ENCODE measurements at regions not wholly inside any gene's neighbourhood (a gene's known extent, or its start where the extent isn't known, plus 50 kb on each side); places are given as distances from the start of the nearest gene placed in this dataset.

GRCh38 chr18:78399992-78400503 is 579.6 kb upstream of the SALL3 start:
- DNase-seq = no peak

- DNase-seq = no peak
Observed at GRCh38 chr18:78402440-78402839, 577.2 kb upstream of the SALL3 start.

GRCh38 chr18:78402966-78403365 is 576.7 kb upstream of the SALL3 start:
- DNase-seq = no peak

GRCh38 chr18:78403371-78403770 is 576.2 kb upstream of the SALL3 start:
- DNase-seq = no peak

- no peak for DNase-seq
Observed at GRCh38 chr18:78405763-78406162, 573.9 kb upstream of the SALL3 start.

GRCh38 chr18:78406743-78407465 is 572.7 kb upstream of the SALL3 start:
- no peak for DNase-seq

- no peak for DNase-seq
Observed at GRCh38 chr18:78407466-78407844, 572.2 kb upstream of the SALL3 start.

- no peak for DNase-seq
Observed at GRCh38 chr18:78408623-78409022, 571.0 kb upstream of the SALL3 start.

- no peak for DNase-seq
Observed at GRCh38 chr18:78410094-78410786, 569.4 kb upstream of the SALL3 start.

GRCh38 chr18:78411539-78411938 is 568.1 kb upstream of the SALL3 start:
- DNase-seq = no peak

GRCh38 chr18:78414302-78414701 is 565.3 kb upstream of the SALL3 start:
- no peak for DNase-seq

GRCh38 chr18:78416853-78417252 is 562.8 kb upstream of the SALL3 start:
- DNase-seq = no peak

GRCh38 chr18:78418379-78418778 is 561.2 kb upstream of the SALL3 start:
- no peak for DNase-seq

GRCh38 chr18:78419171-78419570 is 560.4 kb upstream of the SALL3 start:
- DNase-seq = no peak

- DNase-seq = no peak
Observed at GRCh38 chr18:78420116-78420515, 559.5 kb upstream of the SALL3 start.

- DNase-seq = no peak
Observed at GRCh38 chr18:78421392-78421791, 558.2 kb upstream of the SALL3 start.

- no peak for DNase-seq
Observed at GRCh38 chr18:78422336-78422735, 557.3 kb upstream of the SALL3 start.

GRCh38 chr18:78423811-78424210 is 555.8 kb upstream of the SALL3 start:
- no peak for DNase-seq

- DNase-seq = no peak
Observed at GRCh38 chr18:78424403-78425018, 555.1 kb upstream of the SALL3 start.

- no peak for DNase-seq
Observed at GRCh38 chr18:78425019-78425412, 554.6 kb upstream of the SALL3 start.

- DNase-seq = no peak
Observed at GRCh38 chr18:78427081-78427480, 552.5 kb upstream of the SALL3 start.

GRCh38 chr18:78429127-78430108 is 550.2 kb upstream of the SALL3 start:
- no peak for DNase-seq

All from hippocampal formation (tissue), 2 donors.